Aorta (tissue), 5 donors: ENCODE measurements at regions not wholly inside any gene's neighbourhood (a gene's known extent, or its start where the extent isn't known, plus 50 kb on each side); places are given as distances from the start of the nearest gene placed in this dataset.

Source experiments
- ATAC-seq: fragments of 200-7000 bp; cut with Tn5 transposase; one replicate; pipeline ENCODE4 v1.9.1; 2022; ENCODE audit warnings: moderate library complexity; ENCODE audit not compliant: low FRiP score
- DNase-seq, 2 donors: peaks; one replicate each; pipeline ENCODE4 v3.0.0-alpha.2; 2020
- H3K27ac ChIP-seq, 2 donors: one replicate each; pipeline ENCODE4 v1.5.1; 2013; ENCODE audit warnings: low read length in 2 of 2, mild to moderate bottlenecking in 2 of 2, moderate library complexity in 2 of 2, control low read depth in 1 of 2, inconsistent platforms in 1 of 2, low read depth in 1 of 2
- H3K27me3 ChIP-seq, 2 donors: one replicate each; pipeline ENCODE4 v1.6.1; 2013; ENCODE audit warnings: control low read depth in 1 of 2, low read length in 1 of 2, mild to moderate bottlenecking in 1 of 2, moderate library complexity in 1 of 2; ENCODE audit not compliant: insufficient read depth in 2 of 2, control insufficient read depth in 1 of 2
- H3K36me3 ChIP-seq, 2 donors: one replicate each; pipeline ENCODE4 v1.6.1; 2013; ENCODE audit warnings: control low read depth in 1 of 2, low read length in 1 of 2, mild to moderate bottlenecking in 1 of 2; ENCODE audit not compliant: insufficient read depth in 2 of 2, control insufficient read depth in 1 of 2
- H3K4me1 ChIP-seq, 2 donors: one replicate each; pipeline ENCODE4 v1.6.1; 2013; ENCODE audit warnings: low read length in 2 of 2, control low read depth in 1 of 2, mild to moderate bottlenecking in 1 of 2, moderate library complexity in 1 of 2; ENCODE audit not compliant: insufficient read depth in 2 of 2, control insufficient read depth in 1 of 2
- H3K4me3 ChIP-seq, 2 donors: one replicate each; pipeline ENCODE4 v1.5.1; 2013; ENCODE audit warnings: low read length in 2 of 2, control low read depth in 1 of 2, mild to moderate bottlenecking in 1 of 2
- H3K9me3 ChIP-seq: one replicate; pipeline ENCODE4 v1.6.1; 2013; ENCODE audit warnings: mild to moderate bottlenecking, low read length; ENCODE audit not compliant: control insufficient read depth
- WGBS, 2 donors: extraction: QIAGEN DNeasy Blood & Tissue Kit; methylation state at CpG; one replicate each; pipeline ENCODE4 v1.1.7; 2013; 5-methylcytosine and 5-hydroxymethylcytosine counted together
- intact Hi-C, 2 donors: fragments of 100-400 bp; cut with DNase I; formaldehyde crosslinking; loops; one replicate each; pipeline versions ENCODE4 v1.14.2 to v1.15.0; 2022
- donor health status: healthy with polysubstance abuse.
- donor health status: Bipolar disorder and iron deficiency.
- donor health status: DM: no; HTN: no; CAD: no.
- donor health status: DM: no; HTN: no; CAD: no.
- donor health status: DM: yes; HTN: yes; CAD: no.

- DNase-seq (no peak), ATAC-seq (no peak)
- Histone ChIP-seq H3K4me1 (no peaks in the 10 kb centered on the region), H3K27me3 (no peaks in the 10 kb centered on the region), H3K4me3 (no peak overlapping the region), H3K27ac (no peak overlapping the region), H3K9me3 (peaks cover 3% of the 10 kb centered on the region), H3K36me3 (no peaks in the 10 kb centered on the region)
- intact Hi-C loops, result loop anchor here in 1 of 2 donors (10.0 kb wide), 1 partner anchor 292 kb away; no protein-coding TSS in a partner anchor
- WGBS, 2 donors, result 40 to 43% methylated on average over 8 of the region's 8 CpGs
These were observed 358.9 kb downstream of the CTTN start for GRCh38 chr11:70757241-70757640.

GRCh38 chr11:70758206-70758605, 359.9 kb downstream of the CTTN start:
- H3K4me3 ChIP-seq, result no peak overlapping the region
- H3K27me3 ChIP-seq, result no peaks in the 10 kb centered on the region
- 90% methylated on average over 20 of the region's 20 CpGs for WGBS, 2 donors
- peaks cover 3% of the 10 kb centered on the region for H3K9me3 ChIP-seq
- intact Hi-C loops, result loop anchor here in 1 of 2 donors (10.0 kb wide), 1 partner anchor 293 kb away; no protein-coding TSS in a partner anchor
- no peaks in the 10 kb centered on the region for H3K4me1 ChIP-seq
- no peaks in the 10 kb centered on the region for H3K36me3 ChIP-seq
- DNase-seq, result peak in 1 of 2 donors; percentile 68
- no peak overlapping the region for H3K27ac ChIP-seq
- no peak for ATAC-seq

GRCh38 chr11:70759846-70760245, 361.5 kb downstream of the CTTN start:
- no peaks in the 10 kb centered on the region for H3K36me3 ChIP-seq
- WGBS, 2 donors, result 85 to 87% methylated on average over 8 of the region's 8 CpGs
- H3K27ac ChIP-seq, result no peak overlapping the region
- H3K4me3 ChIP-seq, result no peak overlapping the region
- peaks cover 1% of the 10 kb centered on the region for H3K9me3 ChIP-seq
- ATAC-seq (no peak), DNase-seq (peak in 1 of 2 donors; percentile 27)
- no peaks in the 10 kb centered on the region for H3K4me1 ChIP-seq
- intact Hi-C loops, result loop anchor here in 1 of 2 donors (10.0 kb wide), 1 partner anchor 295 kb away; no protein-coding TSS in a partner anchor
- H3K27me3 ChIP-seq, result no peaks in the 10 kb centered on the region

- no peaks in the 10 kb centered on the region for H3K27me3 ChIP-seq
- intact Hi-C loops, result no loop called here
- peak in 1 of 2 donors; percentile 37 for DNase-seq
- H3K9me3 ChIP-seq, result peaks cover 1% of the 10 kb centered on the region
- no peak overlapping the region for H3K4me3 ChIP-seq
- WGBS, 2 donors, result 81 to 85% methylated on average over 9 of the region's 9 CpGs
- no peak overlapping the region for H3K27ac ChIP-seq
- no peak for ATAC-seq
- H3K36me3 ChIP-seq, result no peaks in the 10 kb centered on the region
- H3K4me1 ChIP-seq, result no peaks in the 10 kb centered on the region
These were observed 362.2 kb downstream of the CTTN start for GRCh38 chr11:70760416-70761020.

- no peak for ATAC-seq
- H3K9me3 ChIP-seq, result peaks cover 4% of the 10 kb centered on the region
These were observed 363.0 kb downstream of the CTTN start for GRCh38 chr11:70761094-70761907.

GRCh38 chr11:70761908-70762337, 363.6 kb downstream of the CTTN start:
- H3K27ac ChIP-seq, result no peak overlapping the region
- H3K36me3 ChIP-seq, result no peaks in the 10 kb centered on the region
- 73 to 75% methylated on average over 11 of the region's 11 CpGs for WGBS, 2 donors
- H3K27me3 ChIP-seq, result no peaks in the 10 kb centered on the region
- intact Hi-C loops, result no loop called here
- ATAC-seq (no peak), DNase-seq (peak in 1 of 2 donors; percentile 34)
- H3K4me1 ChIP-seq, result no peaks in the 10 kb centered on the region
- peaks cover 4% of the 10 kb centered on the region for H3K9me3 ChIP-seq
- H3K4me3 ChIP-seq, result no peak overlapping the region

More at GRCh38 chr11:70761094-70761907, 363.0 kb downstream of the CTTN start:
- H3K36me3 ChIP-seq, result no peaks in the 10 kb centered on the region
- no peak overlapping the region for H3K27ac ChIP-seq
- H3K27me3 ChIP-seq, result no peaks in the 10 kb centered on the region
- no peak overlapping the region for H3K4me3 ChIP-seq
- intact Hi-C loops, result no loop called here
- DNase-seq, result peak in 1 of 2 donors; percentile 39
- 87 to 92% methylated on average over 13 of the region's 13 CpGs for WGBS, 2 donors
- no peaks in the 10 kb centered on the region for H3K4me1 ChIP-seq

GRCh38 chr11:70762810-70763209, 364.5 kb downstream of the CTTN start:
- Histone ChIP-seq H3K36me3 (no peaks in the 10 kb centered on the region), H3K9me3 (peaks cover 4% of the 10 kb centered on the region), H3K27ac (no peak overlapping the region), H3K4me3 (no peak overlapping the region), H3K4me1 (no peaks in the 10 kb centered on the region), H3K27me3 (no peaks in the 10 kb centered on the region)
- ATAC-seq, result no peak
- WGBS, 2 donors, result 86 to 88% methylated on average over 7 of the region's 7 CpGs
- intact Hi-C loops, result no loop called here
- peak in 1 of 2 donors; percentile 39 for DNase-seq

- Histone ChIP-seq H3K36me3 (no peaks in the 10 kb centered on the region), H3K4me3 (no peak overlapping the region), H3K27ac (no peak overlapping the region), H3K9me3 (peaks cover 3% of the 10 kb centered on the region), H3K4me1 (no peaks in the 10 kb centered on the region), H3K27me3 (no peaks in the 10 kb centered on the region)
- peak in 1 of 2 donors; percentile 46 for DNase-seq
- ATAC-seq, result no peak
- 55 to 59% methylated on average over 3 of the region's 3 CpGs for WGBS, 2 donors
- intact Hi-C loops, result no loop called here
These were observed 365.3 kb downstream of the CTTN start for GRCh38 chr11:70763606-70764005.
